HL-60 (cell line): ENCODE measurements at regions not wholly inside any gene's neighbourhood (a gene's known extent, or its start where the extent isn't known, plus 50 kb on each side); places are given as distances from the start of the nearest gene placed in this dataset.

Source experiments
- GABPA ChIP-seq: IDR thresholded peaks from 2 replicates; pipeline ENCODE4 v1.6.1; 2012; ENCODE audit warnings: low read depth
- POLR2AphosphoS5 ChIP-seq: IDR thresholded peaks from 2 replicates; pipeline ENCODE4 v1.6.1; 2012; ENCODE audit warnings: low read depth
- TF ChIP-seq, protein P1 (sequence below): IDR thresholded peaks from one replicate; pipeline ENCODE4 v1.5.1; 2011; ENCODE audit warnings: low read length, control low read depth, inconsistent platforms; ENCODE audit not compliant: insufficient read depth
- TF ChIP-seq, protein P2 (sequence below): IDR thresholded peaks from 2 replicates; pipeline ENCODE4 v1.6.1; 2012; ENCODE audit warnings: low read depth; ENCODE audit not compliant: insufficient replicate concordance

DNA sequence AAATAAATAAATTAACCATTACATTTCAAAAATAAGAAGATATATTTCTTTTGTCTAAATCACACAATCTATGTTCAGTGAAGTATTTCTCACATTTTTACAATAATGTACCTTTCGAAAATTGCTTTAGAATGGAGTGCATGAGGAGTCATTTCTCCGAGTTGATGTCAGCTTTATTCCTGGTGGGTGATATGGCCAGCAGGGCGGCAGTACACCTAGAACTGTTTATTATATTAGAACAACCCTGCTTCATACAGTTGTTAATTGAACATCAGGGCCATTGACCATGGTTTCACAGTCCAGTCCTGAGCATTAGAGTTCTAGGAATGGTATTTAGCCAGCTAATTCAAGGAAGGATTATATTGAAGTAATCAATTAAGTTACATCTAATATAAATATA lies 696.3 kb upstream of the SLC10A2 start:
- TF ChIP-seq, protein P1, sequence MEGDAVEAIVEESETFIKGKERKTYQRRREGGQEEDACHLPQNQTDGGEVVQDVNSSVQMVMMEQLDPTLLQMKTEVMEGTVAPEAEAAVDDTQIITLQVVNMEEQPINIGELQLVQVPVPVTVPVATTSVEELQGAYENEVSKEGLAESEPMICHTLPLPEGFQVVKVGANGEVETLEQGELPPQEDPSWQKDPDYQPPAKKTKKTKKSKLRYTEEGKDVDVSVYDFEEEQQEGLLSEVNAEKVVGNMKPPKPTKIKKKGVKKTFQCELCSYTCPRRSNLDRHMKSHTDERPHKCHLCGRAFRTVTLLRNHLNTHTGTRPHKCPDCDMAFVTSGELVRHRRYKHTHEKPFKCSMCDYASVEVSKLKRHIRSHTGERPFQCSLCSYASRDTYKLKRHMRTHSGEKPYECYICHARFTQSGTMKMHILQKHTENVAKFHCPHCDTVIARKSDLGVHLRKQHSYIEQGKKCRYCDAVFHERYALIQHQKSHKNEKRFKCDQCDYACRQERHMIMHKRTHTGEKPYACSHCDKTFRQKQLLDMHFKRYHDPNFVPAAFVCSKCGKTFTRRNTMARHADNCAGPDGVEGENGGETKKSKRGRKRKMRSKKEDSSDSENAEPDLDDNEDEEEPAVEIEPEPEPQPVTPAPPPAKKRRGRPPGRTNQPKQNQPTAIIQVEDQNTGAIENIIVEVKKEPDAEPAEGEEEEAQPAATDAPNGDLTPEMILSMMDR: no peak
- TF ChIP-seq, protein P2, sequence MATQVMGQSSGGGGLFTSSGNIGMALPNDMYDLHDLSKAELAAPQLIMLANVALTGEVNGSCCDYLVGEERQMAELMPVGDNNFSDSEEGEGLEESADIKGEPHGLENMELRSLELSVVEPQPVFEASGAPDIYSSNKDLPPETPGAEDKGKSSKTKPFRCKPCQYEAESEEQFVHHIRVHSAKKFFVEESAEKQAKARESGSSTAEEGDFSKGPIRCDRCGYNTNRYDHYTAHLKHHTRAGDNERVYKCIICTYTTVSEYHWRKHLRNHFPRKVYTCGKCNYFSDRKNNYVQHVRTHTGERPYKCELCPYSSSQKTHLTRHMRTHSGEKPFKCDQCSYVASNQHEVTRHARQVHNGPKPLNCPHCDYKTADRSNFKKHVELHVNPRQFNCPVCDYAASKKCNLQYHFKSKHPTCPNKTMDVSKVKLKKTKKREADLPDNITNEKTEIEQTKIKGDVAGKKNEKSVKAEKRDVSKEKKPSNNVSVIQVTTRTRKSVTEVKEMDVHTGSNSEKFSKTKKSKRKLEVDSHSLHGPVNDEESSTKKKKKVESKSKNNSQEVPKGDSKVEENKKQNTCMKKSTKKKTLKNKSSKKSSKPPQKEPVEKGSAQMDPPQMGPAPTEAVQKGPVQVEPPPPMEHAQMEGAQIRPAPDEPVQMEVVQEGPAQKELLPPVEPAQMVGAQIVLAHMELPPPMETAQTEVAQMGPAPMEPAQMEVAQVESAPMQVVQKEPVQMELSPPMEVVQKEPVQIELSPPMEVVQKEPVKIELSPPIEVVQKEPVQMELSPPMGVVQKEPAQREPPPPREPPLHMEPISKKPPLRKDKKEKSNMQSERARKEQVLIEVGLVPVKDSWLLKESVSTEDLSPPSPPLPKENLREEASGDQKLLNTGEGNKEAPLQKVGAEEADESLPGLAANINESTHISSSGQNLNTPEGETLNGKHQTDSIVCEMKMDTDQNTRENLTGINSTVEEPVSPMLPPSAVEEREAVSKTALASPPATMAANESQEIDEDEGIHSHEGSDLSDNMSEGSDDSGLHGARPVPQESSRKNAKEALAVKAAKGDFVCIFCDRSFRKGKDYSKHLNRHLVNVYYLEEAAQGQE: no peak
- TF ChIP-seq POLR2AphosphoS5 (no peak), GABPA (no peak)
